Pancreas (tissue), 10 donors: ENCODE measurements at regions not wholly inside any gene's neighbourhood (a gene's known extent, or its start where the extent isn't known, plus 50 kb on each side); places are given as distances from the start of the nearest gene placed in this dataset.

Experiments used
- ATAC-seq, 4 donors: fragments of 200-7000 bp; cut with Tn5 transposase; one replicate each; pipeline versions ENCODE4 v1.8.0 to v1.9.1; 2020; ENCODE audit warnings: mild to moderate bottlenecking in 4 of 4, moderate library complexity in 4 of 4
- DNase-seq, 6 donors: peaks; one replicate each; pipeline ENCODE4 v3.0.0-alpha.2; 2020
- FAIRE-seq: peaks from 2 replicates; lab custom pipeline; 2012; peaks lifted over from hg19 to GRCh38; lab: Jason Lieb, UNC
- H3K27ac ChIP-seq, 4 donors: fragments of 200-600 bp; sonication (generic); 1 replicate in 3 of 4; 2 replicates in 1 of 4; pipeline versions ENCODE4 v1.5.0 to v1.8.0; 2020
- H3K27me3 ChIP-seq, 4 donors: fragments of 200-600 bp; one replicate each; pipeline ENCODE4 v1.8.0; 2021
- H3K36me3 ChIP-seq, 3 donors: fragments of 200-600 bp; sonication (generic) in 1 of 3; one replicate each; pipeline versions ENCODE4 v1.5.0 to v1.8.0; 2020 to 2021
- H3K4me1 ChIP-seq, 3 donors: fragments of 200-600 bp; one replicate each; pipeline ENCODE4 v1.8.0; 2021
- H3K4me3 ChIP-seq, 4 donors: fragments of 200-600 bp; sonication (generic) in 2 of 4; one replicate each; pipeline versions ENCODE4 v1.5.0 to v1.8.0; 2020 to 2021
- H3K9me3 ChIP-seq, 4 donors: fragments of 200-600 bp; one replicate each; pipeline ENCODE4 v1.8.0; 2021
- CTCF ChIP-seq, 4 donors: fragments of 200-600 bp; sonication (generic) in 3 of 4; IDR thresholded peaks; one replicate each; pipeline versions ENCODE4 v1.5.0 to v1.8.0; 2021; ENCODE audit warnings: antibody characterized with exemption in 4 of 4
- WGBS, 2 donors: extraction: QIAGEN DNeasy Blood & Tissue Kit; methylation state at CpG; one replicate each; pipeline ENCODE4 v1.1.7; 2013; 5-methylcytosine and 5-hydroxymethylcytosine counted together
- intact Hi-C, 3 donors: fragments of 100-400 bp; cut with DNase I; formaldehyde crosslinking; loops; one replicate each; pipeline versions ENCODE4 v1.11.1 to v1.14.2; 2022
- donor health status: healthy with polysubstance abuse.
- donor health status: DM: no; HTN: no; CAD: no; lungs with moderate emphysema.
- donor health status: DM: no; HTN: no; CAD: no.
- donor health status: control.
- donor health status: control.
- donor health status: Bipolar disorder and iron deficiency.
- donor health status: DM: yes; HTN: yes; CAD: no.
- donor health status: DM: no; HTN: no; CAD: no.
- donor health status: DM: no; HTN: no; CAD: no.
- donor health status: DM: yes; HTN: yes; CAD: no.

- FAIRE-seq: no peak
- intact Hi-C loops: no loop called here
- no peak for DNase-seq
- H3K4me3 ChIP-seq: no peak overlapping the region
- TF ChIP-seq CTCF (IDR thresholded peaks at IDR 0.05): no peak
- no peak overlapping the region for H3K27ac ChIP-seq
- no peaks in the 10 kb centered on the region for H3K4me1 ChIP-seq
- WGBS, 2 donors: 70 to 75% methylated on average over 3 of the region's 3 CpGs
- no peak for ATAC-seq
- no peaks in the 10 kb centered on the region for H3K36me3 ChIP-seq
- H3K9me3 ChIP-seq: no peaks in the 10 kb centered on the region
- H3K27me3 ChIP-seq: no peaks in the 10 kb centered on the region
These were observed 1711.2 kb downstream of the TP53TG3F start for GRCh38 chr16:35170610-35171009.

- Histone ChIP-seq H3K4me1 (no peaks in the 10 kb centered on the region), H3K27me3 (no peaks in the 10 kb centered on the region), H3K9me3 (no peaks in the 10 kb centered on the region), H3K4me3 (no peak overlapping the region), H3K36me3 (no peaks in the 10 kb centered on the region), H3K27ac (no peak overlapping the region)
- FAIRE-seq: no peak
- no peak for ATAC-seq
- DNase-seq: no peak
- intact Hi-C loops: no loop called here
- no peak for TF ChIP-seq CTCF (IDR thresholded peaks at IDR 0.05)
- WGBS, 2 donors: 49 to 56% methylated on average over 6 of the region's 6 CpGs
These were observed 1711.7 kb downstream of the TP53TG3F start for GRCh38 chr16:35171106-35171505.

- H3K4me1 ChIP-seq: no peaks in the 10 kb centered on the region
- intact Hi-C loops: no loop called here
- no peak for FAIRE-seq
- H3K36me3 ChIP-seq: no peaks in the 10 kb centered on the region
- no peaks in the 10 kb centered on the region for H3K27me3 ChIP-seq
- peak in 2 of 6 donors; percentile 2 to 45 for DNase-seq
- no peak for ATAC-seq
- H3K27ac ChIP-seq: no peak overlapping the region
- 74 to 82% methylated on average over 29 of the region's 29 CpGs for WGBS, 2 donors
- H3K9me3 ChIP-seq: no peaks in the 10 kb centered on the region
- no peak overlapping the region for H3K4me3 ChIP-seq
- no peak for TF ChIP-seq CTCF (IDR thresholded peaks at IDR 0.05)
These were observed 1713.9 kb downstream of the TP53TG3F start for GRCh38 chr16:35173295-35173694.

- no peaks in the 10 kb centered on the region for H3K27me3 ChIP-seq
- TF ChIP-seq CTCF (IDR thresholded peaks at IDR 0.05): no peak
- H3K9me3 ChIP-seq: no peaks in the 10 kb centered on the region
- H3K27ac ChIP-seq: no peak overlapping the region
- FAIRE-seq: no peak
- no peaks in the 10 kb centered on the region for H3K4me1 ChIP-seq
- WGBS, 2 donors: 62 to 71% methylated on average over 4 of the region's 4 CpGs
- ATAC-seq: no peak
- no peak overlapping the region for H3K4me3 ChIP-seq
- intact Hi-C loops: no loop called here
- DNase-seq: peak in 1 of 6 donors; percentile 31
- no peaks in the 10 kb centered on the region for H3K36me3 ChIP-seq
These were observed 1714.6 kb downstream of the TP53TG3F start for GRCh38 chr16:35174016-35174415.

- H3K4me1 ChIP-seq: no peaks in the 10 kb centered on the region
- WGBS, 2 donors: 40 to 41% methylated on average over 5 of the region's 5 CpGs
- DNase-seq (peak in 1 of 6 donors; percentile 28), FAIRE-seq (no peak), ATAC-seq (no peak)
- no peaks in the 10 kb centered on the region for H3K27me3 ChIP-seq
- no peaks in the 10 kb centered on the region for H3K9me3 ChIP-seq
- no peaks in the 10 kb centered on the region for H3K36me3 ChIP-seq
- intact Hi-C loops: no loop called here
- TF ChIP-seq CTCF (IDR thresholded peaks at IDR 0.05): no peak
- no peak overlapping the region for H3K4me3 ChIP-seq
- H3K27ac ChIP-seq: no peak overlapping the region
These were observed 1717.0 kb downstream of the TP53TG3F start for GRCh38 chr16:35176449-35176848.
